Lower leg skin (tissue), 3 donors: ENCODE measurements at regions not wholly inside any gene's neighbourhood (a gene's known extent, or its start where the extent isn't known, plus 50 kb on each side); places are given as distances from the start of the nearest gene placed in this dataset.

Source experiments
- POLR2A ChIP-seq, 2 donors: fragments of 450-650 bp; IDR thresholded peaks; one replicate each; pipeline ENCODE4 v1.6.1; 2016 to 2017; ENCODE audit warnings: antibody characterized with exemption in 2 of 2, mild to moderate bottlenecking in 1 of 2, moderate library complexity in 1 of 2
- TF ChIP-seq, protein P1 (sequence below), 3 donors: fragments of 450-650 bp; IDR thresholded peaks; one replicate each; pipeline ENCODE4 v1.5.1; 2016; ENCODE audit warnings: antibody characterized with exemption in 3 of 3, mild to moderate bottlenecking in 3 of 3, moderate library complexity in 2 of 3

DNA sequence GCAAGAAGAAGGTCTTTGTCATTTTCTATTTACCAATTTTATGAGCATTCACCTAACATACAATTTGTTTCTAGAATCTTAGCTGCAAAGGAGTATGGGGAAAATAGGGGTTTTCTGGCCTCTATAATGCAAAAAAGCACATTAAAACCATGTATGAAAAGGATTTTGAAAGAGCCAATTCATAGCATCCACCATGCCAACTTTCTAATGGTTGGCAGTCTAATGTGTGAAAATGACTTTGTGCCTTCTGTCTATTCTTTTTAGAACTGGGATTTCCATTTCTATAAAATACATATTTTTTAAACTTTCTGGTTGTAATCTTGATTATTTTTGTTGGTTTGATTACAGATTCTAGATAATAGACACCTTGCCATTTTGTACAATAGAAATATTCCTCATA, 333.7 kb upstream of the CNTN6 start:
- TF ChIP-seq, protein P1, sequence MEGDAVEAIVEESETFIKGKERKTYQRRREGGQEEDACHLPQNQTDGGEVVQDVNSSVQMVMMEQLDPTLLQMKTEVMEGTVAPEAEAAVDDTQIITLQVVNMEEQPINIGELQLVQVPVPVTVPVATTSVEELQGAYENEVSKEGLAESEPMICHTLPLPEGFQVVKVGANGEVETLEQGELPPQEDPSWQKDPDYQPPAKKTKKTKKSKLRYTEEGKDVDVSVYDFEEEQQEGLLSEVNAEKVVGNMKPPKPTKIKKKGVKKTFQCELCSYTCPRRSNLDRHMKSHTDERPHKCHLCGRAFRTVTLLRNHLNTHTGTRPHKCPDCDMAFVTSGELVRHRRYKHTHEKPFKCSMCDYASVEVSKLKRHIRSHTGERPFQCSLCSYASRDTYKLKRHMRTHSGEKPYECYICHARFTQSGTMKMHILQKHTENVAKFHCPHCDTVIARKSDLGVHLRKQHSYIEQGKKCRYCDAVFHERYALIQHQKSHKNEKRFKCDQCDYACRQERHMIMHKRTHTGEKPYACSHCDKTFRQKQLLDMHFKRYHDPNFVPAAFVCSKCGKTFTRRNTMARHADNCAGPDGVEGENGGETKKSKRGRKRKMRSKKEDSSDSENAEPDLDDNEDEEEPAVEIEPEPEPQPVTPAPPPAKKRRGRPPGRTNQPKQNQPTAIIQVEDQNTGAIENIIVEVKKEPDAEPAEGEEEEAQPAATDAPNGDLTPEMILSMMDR (IDR thresholded peaks at IDR 0.05): no peak
- TF ChIP-seq POLR2A (IDR thresholded peaks at IDR 0.05): no peak
